ENCODE measurements at regions not wholly inside any gene's neighbourhood (a gene's known extent, or its start where the extent isn't known, plus 50 kb on each side); places are given as distances from the start of the nearest gene placed in this dataset.

DNA sequence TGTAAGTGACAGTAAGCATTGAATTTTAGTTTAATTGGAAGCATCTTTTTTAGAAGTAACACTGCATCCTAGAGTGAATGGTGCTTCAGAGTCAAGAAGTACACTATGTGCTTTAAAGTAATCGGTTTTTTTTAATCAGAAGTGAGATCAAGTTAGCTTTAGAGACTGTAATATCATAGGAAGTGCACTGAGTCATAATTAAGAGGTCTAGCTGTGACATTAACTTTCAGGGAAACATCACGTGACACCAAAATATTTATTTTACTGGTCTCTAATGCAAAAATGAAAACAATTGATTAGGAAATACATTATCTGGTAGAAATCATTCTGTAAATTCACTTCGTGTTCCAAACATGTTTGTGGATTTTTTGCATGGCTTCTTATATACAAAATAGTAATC, 55.3 kb upstream of the KYNU start:
- TF ChIP-seq, protein P1, sequence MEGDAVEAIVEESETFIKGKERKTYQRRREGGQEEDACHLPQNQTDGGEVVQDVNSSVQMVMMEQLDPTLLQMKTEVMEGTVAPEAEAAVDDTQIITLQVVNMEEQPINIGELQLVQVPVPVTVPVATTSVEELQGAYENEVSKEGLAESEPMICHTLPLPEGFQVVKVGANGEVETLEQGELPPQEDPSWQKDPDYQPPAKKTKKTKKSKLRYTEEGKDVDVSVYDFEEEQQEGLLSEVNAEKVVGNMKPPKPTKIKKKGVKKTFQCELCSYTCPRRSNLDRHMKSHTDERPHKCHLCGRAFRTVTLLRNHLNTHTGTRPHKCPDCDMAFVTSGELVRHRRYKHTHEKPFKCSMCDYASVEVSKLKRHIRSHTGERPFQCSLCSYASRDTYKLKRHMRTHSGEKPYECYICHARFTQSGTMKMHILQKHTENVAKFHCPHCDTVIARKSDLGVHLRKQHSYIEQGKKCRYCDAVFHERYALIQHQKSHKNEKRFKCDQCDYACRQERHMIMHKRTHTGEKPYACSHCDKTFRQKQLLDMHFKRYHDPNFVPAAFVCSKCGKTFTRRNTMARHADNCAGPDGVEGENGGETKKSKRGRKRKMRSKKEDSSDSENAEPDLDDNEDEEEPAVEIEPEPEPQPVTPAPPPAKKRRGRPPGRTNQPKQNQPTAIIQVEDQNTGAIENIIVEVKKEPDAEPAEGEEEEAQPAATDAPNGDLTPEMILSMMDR (IDR thresholded peaks at IDR 0.05; ENCODE audit: low read depth, low read length, missing input control): no peak
- TF ChIP-seq YY1 (IDR thresholded peaks at IDR 0.05) (no peak), RAD21 (IDR thresholded peaks at IDR 0.05) (no peak), GABPA (IDR thresholded peaks at IDR 0.05 in 1 of 2, conservative IDR thresholded peaks at IDR 0.05 in 1 of 2) (no peak), JUND (IDR thresholded peaks at IDR 0.05) (no peak), EGR1 (IDR thresholded peaks at IDR 0.05; ENCODE audit: low read depth in 2 of 2) (no peak)
- TF ChIP-seq, protein P2, sequence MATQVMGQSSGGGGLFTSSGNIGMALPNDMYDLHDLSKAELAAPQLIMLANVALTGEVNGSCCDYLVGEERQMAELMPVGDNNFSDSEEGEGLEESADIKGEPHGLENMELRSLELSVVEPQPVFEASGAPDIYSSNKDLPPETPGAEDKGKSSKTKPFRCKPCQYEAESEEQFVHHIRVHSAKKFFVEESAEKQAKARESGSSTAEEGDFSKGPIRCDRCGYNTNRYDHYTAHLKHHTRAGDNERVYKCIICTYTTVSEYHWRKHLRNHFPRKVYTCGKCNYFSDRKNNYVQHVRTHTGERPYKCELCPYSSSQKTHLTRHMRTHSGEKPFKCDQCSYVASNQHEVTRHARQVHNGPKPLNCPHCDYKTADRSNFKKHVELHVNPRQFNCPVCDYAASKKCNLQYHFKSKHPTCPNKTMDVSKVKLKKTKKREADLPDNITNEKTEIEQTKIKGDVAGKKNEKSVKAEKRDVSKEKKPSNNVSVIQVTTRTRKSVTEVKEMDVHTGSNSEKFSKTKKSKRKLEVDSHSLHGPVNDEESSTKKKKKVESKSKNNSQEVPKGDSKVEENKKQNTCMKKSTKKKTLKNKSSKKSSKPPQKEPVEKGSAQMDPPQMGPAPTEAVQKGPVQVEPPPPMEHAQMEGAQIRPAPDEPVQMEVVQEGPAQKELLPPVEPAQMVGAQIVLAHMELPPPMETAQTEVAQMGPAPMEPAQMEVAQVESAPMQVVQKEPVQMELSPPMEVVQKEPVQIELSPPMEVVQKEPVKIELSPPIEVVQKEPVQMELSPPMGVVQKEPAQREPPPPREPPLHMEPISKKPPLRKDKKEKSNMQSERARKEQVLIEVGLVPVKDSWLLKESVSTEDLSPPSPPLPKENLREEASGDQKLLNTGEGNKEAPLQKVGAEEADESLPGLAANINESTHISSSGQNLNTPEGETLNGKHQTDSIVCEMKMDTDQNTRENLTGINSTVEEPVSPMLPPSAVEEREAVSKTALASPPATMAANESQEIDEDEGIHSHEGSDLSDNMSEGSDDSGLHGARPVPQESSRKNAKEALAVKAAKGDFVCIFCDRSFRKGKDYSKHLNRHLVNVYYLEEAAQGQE (IDR thresholded peaks at IDR 0.05): no peak
- TF ChIP-seq, protein P3, sequence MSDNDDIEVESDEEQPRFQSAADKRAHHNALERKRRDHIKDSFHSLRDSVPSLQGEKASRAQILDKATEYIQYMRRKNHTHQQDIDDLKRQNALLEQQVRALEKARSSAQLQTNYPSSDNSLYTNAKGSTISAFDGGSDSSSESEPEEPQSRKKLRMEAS (IDR thresholded peaks at IDR 0.05): no peak
